ENCODE measurements at regions not wholly inside any gene's neighbourhood (a gene's known extent, or its start where the extent isn't known, plus 50 kb on each side); places are given as distances from the start of the nearest gene placed in this dataset.
"Not testable (repeated sequence)": the region's sequence is repeated elsewhere in the genome, so short reads cannot be mapped to it uniquely, and the experiment has no call there.

DNA sequence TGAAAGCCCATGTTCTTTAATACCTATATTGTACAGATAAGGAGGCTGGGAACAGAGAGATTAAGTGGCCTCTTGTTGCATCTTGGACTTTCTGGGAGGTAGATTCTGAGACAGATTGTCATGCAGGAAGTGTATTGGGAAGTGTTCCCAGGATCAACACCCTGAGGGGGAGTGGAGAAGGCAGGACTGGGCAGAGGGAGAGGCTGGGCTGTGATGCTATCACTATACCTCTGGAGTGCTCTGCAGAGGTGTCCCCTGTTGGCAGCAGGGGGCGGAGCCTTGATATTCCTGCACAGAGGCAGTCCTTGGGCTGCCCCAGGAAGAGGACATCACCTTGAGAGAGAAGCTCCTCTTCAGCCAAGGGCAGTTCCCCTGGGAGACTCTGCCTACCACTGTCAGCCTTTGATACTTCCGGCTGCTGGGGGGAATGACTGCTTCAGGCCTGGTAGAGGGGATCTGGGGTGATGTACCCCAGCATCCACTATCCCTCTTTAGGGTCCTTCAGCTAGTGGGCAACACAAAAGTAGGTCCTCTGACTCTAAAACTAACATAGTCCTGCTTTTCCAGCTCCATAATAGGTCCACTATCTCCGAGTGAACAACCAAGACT lies 97.4 kb upstream of the RNU6-1 start:
- TF ChIP-seq, protein P1, sequence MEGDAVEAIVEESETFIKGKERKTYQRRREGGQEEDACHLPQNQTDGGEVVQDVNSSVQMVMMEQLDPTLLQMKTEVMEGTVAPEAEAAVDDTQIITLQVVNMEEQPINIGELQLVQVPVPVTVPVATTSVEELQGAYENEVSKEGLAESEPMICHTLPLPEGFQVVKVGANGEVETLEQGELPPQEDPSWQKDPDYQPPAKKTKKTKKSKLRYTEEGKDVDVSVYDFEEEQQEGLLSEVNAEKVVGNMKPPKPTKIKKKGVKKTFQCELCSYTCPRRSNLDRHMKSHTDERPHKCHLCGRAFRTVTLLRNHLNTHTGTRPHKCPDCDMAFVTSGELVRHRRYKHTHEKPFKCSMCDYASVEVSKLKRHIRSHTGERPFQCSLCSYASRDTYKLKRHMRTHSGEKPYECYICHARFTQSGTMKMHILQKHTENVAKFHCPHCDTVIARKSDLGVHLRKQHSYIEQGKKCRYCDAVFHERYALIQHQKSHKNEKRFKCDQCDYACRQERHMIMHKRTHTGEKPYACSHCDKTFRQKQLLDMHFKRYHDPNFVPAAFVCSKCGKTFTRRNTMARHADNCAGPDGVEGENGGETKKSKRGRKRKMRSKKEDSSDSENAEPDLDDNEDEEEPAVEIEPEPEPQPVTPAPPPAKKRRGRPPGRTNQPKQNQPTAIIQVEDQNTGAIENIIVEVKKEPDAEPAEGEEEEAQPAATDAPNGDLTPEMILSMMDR (IDR thresholded peaks at IDR 0.05; ENCODE audit: insufficient read depth, low read length), result no peak
- no peak overlapping the region for H3K4me3 ChIP-seq (ENCODE audit: low read depth, low read length)
- no peak for DNase-seq (ENCODE audit: low read depth)

DNA sequence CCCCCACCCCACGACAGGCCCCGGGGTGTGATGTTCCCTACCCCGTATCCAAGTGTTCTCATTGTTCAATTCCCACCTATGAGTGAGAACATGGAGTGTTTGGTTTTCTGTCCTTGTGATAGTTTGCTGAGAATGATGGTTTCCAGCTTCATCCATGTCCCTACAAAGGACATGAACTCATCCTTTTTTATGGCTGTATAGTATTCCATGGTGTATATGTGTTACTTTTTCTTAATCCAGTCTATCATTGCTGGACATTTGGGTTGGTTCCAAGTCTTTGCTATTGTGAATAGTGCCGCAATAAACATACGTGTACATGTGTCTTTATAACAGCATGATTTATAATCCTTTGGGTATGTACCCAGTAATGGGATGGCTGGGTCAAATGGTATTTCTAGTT lies 99.3 kb upstream of the RNU6-1 start:
- not testable (repeated sequence) for H3K4me3 ChIP-seq (ENCODE audit: low read depth, low read length); DNase-seq (ENCODE audit: low read depth)

DNA sequence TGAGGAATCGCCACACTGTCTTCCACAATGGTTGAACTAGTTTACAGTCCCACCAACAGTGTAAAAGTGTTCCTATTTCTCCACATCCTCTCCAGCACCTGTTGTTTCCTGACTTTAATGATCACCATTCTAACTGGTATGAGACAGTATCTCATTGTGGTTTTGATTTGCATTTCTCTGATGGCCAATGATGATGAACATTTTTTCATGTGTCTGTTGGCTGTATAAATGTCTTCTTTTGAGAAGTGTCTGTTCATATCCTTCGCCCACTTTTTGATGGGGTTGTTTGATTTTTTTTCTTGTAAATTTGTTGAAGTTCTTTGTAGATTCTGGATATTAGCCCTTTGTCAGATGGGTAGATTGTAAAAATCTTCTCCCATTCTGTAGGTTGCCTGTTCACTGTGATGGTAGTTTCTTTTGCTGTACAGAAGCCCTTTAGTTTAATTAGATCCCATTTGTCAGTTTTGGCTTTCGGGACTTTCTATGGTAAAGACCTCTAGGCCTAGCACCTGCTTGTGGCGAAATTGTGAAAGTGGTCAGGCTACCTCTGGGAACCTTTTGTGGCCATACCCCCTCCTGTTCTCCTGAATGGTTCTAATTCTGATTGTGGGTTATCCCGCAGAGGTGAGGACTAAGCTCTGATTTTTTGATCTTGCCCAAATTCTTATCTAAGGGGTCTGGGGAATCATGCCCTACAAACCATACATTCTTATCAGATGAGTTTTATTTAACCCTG lies 99.9 kb upstream of the RNU6-1 start:
- not testable (repeated sequence) for H3K4me3 ChIP-seq (ENCODE audit: low read depth, low read length); DNase-seq (ENCODE audit: low read depth)

DNA sequence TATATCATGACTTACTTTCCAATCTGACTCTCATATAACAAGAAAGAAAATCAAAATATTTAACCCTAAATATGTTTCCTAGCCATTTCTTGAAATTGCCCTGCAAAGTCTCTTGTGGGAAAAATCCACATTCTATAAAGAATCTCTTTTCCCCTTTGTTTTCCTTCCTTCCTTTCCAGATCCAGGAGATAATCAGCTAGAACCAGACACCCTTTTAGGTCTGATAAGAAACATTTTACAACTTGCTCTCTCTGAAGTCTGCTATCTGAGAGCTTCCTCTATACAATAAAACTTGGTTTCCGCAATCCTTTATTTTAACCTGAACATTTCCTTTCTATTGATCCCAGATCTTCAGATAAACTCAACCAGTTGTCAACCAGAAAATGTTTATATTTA lies 100.5 kb upstream of the RNU6-1 start:
- no peak overlapping the region for H3K4me3 ChIP-seq (ENCODE audit: low read depth, low read length)
- TF ChIP-seq, protein P1 (IDR thresholded peaks at IDR 0.05; ENCODE audit: insufficient read depth, low read length), result no peak
- no peak for DNase-seq (ENCODE audit: low read depth)

DNA sequence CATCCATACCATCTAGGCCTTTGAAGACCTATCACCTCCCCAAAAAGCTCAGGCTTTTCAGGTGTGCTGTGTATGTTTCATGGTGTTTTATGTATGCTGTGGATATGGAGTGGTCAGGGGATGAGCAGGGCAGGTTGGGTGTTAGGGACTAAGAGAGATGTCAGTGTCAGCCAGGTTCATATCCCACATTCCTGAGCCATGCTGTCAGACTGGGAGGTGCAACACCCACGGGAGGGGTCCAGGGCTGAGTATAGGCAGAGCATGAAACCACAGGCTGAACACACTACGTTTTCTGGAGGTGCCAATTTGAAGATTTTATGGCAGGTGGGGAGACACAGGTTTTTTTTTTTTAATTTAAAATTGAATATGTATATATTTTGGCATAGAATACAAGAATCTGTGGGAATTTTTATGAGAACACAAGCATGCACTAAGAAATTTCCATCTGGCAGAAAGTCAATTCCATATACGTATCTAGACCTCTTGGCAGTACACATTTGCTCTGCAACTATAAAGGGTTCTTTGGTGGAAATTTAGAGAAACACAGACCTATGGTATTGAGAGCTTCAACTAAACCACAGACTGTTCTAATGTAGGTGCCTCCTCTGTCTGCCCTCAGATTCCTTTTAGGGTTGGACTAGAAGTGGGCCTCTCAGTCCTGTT lies 101.9 kb upstream of the RNU6-1 start:
- H3K4me3 ChIP-seq (ENCODE audit: low read depth, low read length), result no peak overlapping the region
- DNase-seq (ENCODE audit: low read depth), result peak; percentile 40
- TF ChIP-seq, protein P1 (IDR thresholded peaks at IDR 0.05; ENCODE audit: insufficient read depth, low read length), result no peak

DNA sequence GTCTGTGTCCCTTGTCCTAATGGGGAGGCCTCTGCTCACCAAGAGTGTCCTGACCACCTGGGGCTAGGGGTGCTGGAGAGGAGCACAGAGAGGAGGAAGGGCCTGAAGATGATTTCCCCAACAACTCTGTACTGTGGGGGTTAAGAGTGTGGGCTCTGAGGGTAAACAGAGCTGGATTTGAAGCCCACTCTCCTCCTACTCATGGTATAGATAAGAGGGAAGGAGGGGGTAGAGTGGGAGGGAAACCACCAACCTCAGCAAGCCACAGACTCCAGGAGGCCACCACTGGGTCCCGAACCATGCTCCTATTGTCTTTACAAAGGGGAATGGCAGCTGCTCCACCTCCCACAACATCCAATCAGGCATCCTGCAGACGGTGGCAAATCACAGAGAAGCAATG lies 103.6 kb upstream of the RNU6-1 start:
- DNase-seq (ENCODE audit: low read depth), result no peak
- TF ChIP-seq, protein P1 (IDR thresholded peaks at IDR 0.05; ENCODE audit: insufficient read depth, low read length), result no peak
- no peak overlapping the region for H3K4me3 ChIP-seq (ENCODE audit: low read depth, low read length)

DNA sequence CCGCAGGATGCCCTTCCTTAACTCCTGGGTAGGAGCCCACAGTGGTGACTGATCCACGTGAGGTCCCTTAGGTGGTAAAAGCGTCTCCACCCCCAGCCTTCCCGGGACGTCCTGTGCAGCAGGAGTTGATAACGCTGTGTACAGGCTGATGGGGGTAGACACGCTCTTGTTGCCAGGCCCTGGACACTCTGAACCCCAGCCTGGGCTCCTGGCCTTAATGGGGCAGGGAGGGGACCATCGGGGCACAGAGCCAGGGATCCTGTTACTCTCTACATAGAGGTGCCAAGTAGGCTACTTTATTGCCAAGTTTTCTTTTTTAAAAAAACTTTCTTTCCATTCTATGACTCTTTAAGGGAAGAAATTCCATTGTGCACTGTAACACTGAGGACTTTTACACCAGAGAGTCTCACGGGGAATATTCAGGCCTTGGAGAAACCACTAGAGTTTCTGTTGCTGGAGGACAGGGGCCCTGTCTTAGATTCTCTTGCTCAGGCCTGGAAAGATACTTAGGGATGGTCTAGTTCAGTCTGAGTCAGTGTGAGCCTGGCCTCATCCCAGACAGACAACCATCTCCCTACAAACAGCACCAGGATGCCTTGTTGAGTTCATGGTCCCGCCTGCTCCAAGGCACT lies 104.3 kb upstream of the RNU6-1 start:
- H3K4me3 ChIP-seq (ENCODE audit: low read depth, low read length), result no peak overlapping the region
- DNase-seq (ENCODE audit: low read depth), result peak; percentile 75
- TF ChIP-seq, protein P1 (IDR thresholded peaks at IDR 0.05; ENCODE audit: insufficient read depth, low read length), result no peak
